Right cardiac atrium (tissue), 5 donors: ENCODE measurements at regions not wholly inside any gene's neighbourhood (a gene's known extent, or its start where the extent isn't known, plus 50 kb on each side); places are given as distances from the start of the nearest gene placed in this dataset.

Experiments
- ATAC-seq, 2 donors: fragments of 200-7000 bp; cut with Tn5 transposase; one replicate each; pipeline versions ENCODE4 v1.8.0 to v1.9.1; 2020; ENCODE audit warnings: moderate library complexity in 2 of 2, mild to moderate bottlenecking in 1 of 2
- DNase-seq, 3 donors: peaks; one replicate each; pipeline ENCODE4 v3.0.0-alpha.2; 2020
- H3K27ac ChIP-seq: one replicate; pipeline ENCODE4 v1.5.1; 2013; ENCODE audit warnings: mild to moderate bottlenecking, low read length, control low read depth, moderate library complexity
- H3K27me3 ChIP-seq: one replicate; pipeline ENCODE4 v1.6.1; 2013; ENCODE audit not compliant: control insufficient read depth, insufficient read depth
- H3K4me1 ChIP-seq: one replicate; pipeline ENCODE4 v1.6.1; 2013; ENCODE audit warnings: low read length; ENCODE audit not compliant: control insufficient read depth, insufficient read depth
- H3K4me3 ChIP-seq: one replicate; pipeline ENCODE4 v1.5.1; 2013; ENCODE audit warnings: low read length, control low read depth
- H3K9me3 ChIP-seq: one replicate; pipeline ENCODE4 v1.6.1; 2013; ENCODE audit warnings: low read length; ENCODE audit not compliant: control insufficient read depth
- WGBS: extraction: QIAGEN DNeasy Blood & Tissue Kit; methylation state at CpG from one replicate; pipeline ENCODE4 v1.1.7; 2013; 5-methylcytosine and 5-hydroxymethylcytosine counted together
- intact Hi-C, 4 donors: fragments of 100-400 bp; cut with DNase I; formaldehyde crosslinking; loops; one replicate each; pipeline versions ENCODE4 v1.11.0 to v1.14.0; 2022 to 2023
- donor health status: healthy with polysubstance abuse.
- donor health status: DM: no; HTN: yes; CAD: no.
- donor health status: DM: no; HTN: no; CAD: no.
- donor health status: DM: no; HTN: yes; CAD: no; lungs with severe emphysema.
- donor health status: DM: yes; HTN: yes; CAD: no.

GRCh38 chr3:31227131-31227562 is 305.6 kb upstream of the STT3B start:
- H3K9me3 ChIP-seq = no peaks in the 10 kb centered on the region
- ATAC-seq (no peak), DNase-seq (no peak)
- intact Hi-C loops = no loop called here
- WGBS = 72% methylated on average over 3 of the region's 3 CpGs
- H3K27ac ChIP-seq = no peak overlapping the region
- no peaks in the 10 kb centered on the region for H3K27me3 ChIP-seq
- H3K4me3 ChIP-seq = no peak overlapping the region
- H3K4me1 ChIP-seq = no peaks in the 10 kb centered on the region

DNA sequence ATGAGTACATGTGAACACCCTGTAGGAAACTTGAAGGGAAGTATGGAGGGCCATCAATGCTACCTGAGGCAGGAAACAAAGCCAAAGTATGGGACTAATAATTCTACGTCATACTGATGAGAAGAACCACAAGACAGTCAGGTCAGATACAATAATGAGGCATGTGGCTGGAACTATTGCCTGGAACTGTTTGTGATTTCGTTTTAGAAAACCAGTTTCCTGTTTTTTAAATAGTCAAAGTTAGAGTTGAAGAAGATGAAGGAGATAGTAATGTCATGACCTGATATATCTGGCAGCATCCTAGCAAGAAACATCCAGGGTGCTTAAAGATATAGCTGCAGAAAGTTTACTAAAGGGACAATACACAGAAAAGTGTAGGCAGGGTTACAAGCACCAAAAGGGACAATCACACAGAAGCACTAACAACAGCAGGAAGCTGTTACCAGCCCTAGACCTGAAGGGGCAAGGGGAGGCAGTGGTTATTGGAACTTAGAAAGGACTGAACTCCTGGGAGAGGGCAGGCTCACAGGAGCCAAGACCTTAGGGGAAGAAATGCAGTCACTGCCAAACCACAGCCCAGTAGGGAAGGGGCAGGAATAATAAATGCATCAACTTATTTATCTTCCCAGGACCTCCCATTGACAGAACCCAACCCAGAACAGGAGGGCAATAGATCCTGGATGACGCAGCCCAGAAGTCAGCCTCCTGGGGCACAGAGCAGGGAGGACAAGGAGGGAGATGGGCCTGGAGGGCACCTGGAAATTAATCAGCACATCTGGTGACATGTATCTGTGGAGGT is 302.1 kb upstream of the STT3B start:
- DNase-seq = no peak
- Histone ChIP-seq H3K27ac (no peak overlapping the region), H3K9me3 (no peaks in the 10 kb centered on the region), H3K4me3 (no peak overlapping the region), H3K27me3 (no peaks in the 10 kb centered on the region), H3K4me1 (no peaks in the 10 kb centered on the region)
- WGBS = 66% methylated on average over 3 of the region's 3 CpGs
- no peak for ATAC-seq
- intact Hi-C loops = no loop called here

DNA sequence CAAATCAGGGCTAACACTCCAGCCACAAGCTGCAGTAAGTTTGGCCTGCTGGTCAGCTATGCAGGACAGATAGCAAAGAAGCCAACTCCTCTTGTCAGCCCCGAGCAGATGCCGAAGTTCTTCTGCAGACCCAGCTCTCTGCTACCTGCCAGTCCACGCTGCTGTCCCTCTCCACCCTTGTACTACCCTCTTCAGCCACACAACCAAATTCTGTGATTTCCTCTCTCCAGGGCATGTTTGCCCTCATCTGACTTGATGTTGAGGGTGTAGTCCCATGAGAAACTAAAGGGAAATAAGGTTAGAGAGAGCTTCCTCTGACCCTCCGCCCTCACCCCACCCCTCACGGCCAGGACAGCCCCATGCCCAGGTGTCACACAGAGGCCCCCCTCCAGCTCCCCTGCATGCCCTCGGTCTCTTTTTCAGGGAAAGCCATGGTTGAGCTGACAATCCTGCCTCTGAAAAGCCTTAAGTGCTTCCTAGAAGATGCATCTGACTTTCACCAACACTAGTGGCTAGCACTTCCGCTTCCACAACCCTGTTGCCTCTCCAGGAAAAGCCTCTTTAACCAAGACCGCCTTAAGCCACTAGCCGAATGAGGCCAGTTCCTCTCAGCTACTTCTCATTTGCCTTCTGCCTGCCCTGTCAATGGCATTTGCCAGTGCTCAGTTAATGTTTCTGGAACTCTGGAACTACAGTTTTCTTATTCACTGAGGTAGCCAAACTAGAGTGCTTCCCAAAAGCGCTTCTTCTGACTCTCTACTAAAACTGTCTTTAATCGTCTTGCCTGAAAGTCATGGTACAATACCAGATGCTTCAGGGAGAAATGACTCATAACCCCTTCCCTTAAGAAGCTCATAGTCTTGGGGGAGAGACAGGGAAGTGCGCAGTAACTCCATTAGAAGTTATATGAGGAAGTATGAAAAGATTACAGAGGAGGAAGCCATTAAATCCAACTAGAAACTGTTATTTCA is 300.4 kb upstream of the STT3B start:
- Histone ChIP-seq H3K9me3 (no peaks in the 10 kb centered on the region), H3K27ac (no peak overlapping the region), H3K4me3 (no peak overlapping the region), H3K27me3 (no peaks in the 10 kb centered on the region), H3K4me1 (no peaks in the 10 kb centered on the region)
- WGBS = 77% methylated on average over 12 of the region's 12 CpGs
- no peak for DNase-seq
- intact Hi-C loops = no loop called here
- ATAC-seq = peak in 1 of 2 donors; percentile 45

GRCh38 chr3:31234145-31234544 is 298.6 kb upstream of the STT3B start:
- no peak overlapping the region for H3K4me3 ChIP-seq
- no peak overlapping the region for H3K27ac ChIP-seq
- WGBS = 78% methylated on average over 6 of the region's 6 CpGs
- ATAC-seq (no peak), DNase-seq (no peak)
- intact Hi-C loops = no loop called here
- H3K27me3 ChIP-seq = no peaks in the 10 kb centered on the region
- H3K4me1 ChIP-seq = no peaks in the 10 kb centered on the region
- no peaks in the 10 kb centered on the region for H3K9me3 ChIP-seq

GRCh38 chr3:31235062-31235700 is 297.5 kb upstream of the STT3B start:
- intact Hi-C loops = no loop called here
- no peaks in the 10 kb centered on the region for H3K27me3 ChIP-seq
- WGBS = 80% methylated on average over 3 of the region's 3 CpGs

GRCh38 chr3:31237887-31238286 is 294.8 kb upstream of the STT3B start:
- 39% methylated on average over 4 of the region's 4 CpGs for WGBS
- DNase-seq = no peak
- intact Hi-C loops = no loop called here

More at GRCh38 chr3:31235062-31235700, 297.5 kb upstream of the STT3B start:
- DNase-seq = no peak
- ATAC-seq = no peak
- Histone ChIP-seq H3K27ac (no peak overlapping the region), H3K4me1 (no peaks in the 10 kb centered on the region), H3K9me3 (no peaks in the 10 kb centered on the region), H3K4me3 (no peak overlapping the region)

GRCh38 chr3:31240013-31240412 is 292.7 kb upstream of the STT3B start:
- WGBS = 88% methylated on average over 5 of the region's 5 CpGs
- Histone ChIP-seq H3K27ac (no peak overlapping the region), H3K4me1 (no peaks in the 10 kb centered on the region), H3K27me3 (no peaks in the 10 kb centered on the region), H3K9me3 (no peaks in the 10 kb centered on the region), H3K4me3 (no peak overlapping the region)
- ATAC-seq (no peak), DNase-seq (no peak)
- intact Hi-C loops = no loop called here

More at GRCh38 chr3:31237887-31238286, 294.8 kb upstream of the STT3B start:
- Histone ChIP-seq H3K27ac (no peak overlapping the region), H3K9me3 (no peaks in the 10 kb centered on the region), H3K4me3 (no peak overlapping the region), H3K27me3 (no peaks in the 10 kb centered on the region), H3K4me1 (no peaks in the 10 kb centered on the region)
- ATAC-seq = no peak

- Histone ChIP-seq H3K27ac (no peak overlapping the region), H3K4me1 (no peaks in the 10 kb centered on the region), H3K9me3 (no peaks in the 10 kb centered on the region), H3K27me3 (no peaks in the 10 kb centered on the region), H3K4me3 (no peak overlapping the region)
- 70% methylated on average over 1 of the region's 1 CpG for WGBS
- intact Hi-C loops = no loop called here
- no peak for DNase-seq
- ATAC-seq = no peak
Observed at GRCh38 chr3:31240466-31240865, 292.3 kb upstream of the STT3B start.

- 81% methylated on average over 1 of the region's 1 CpG for WGBS
- Histone ChIP-seq H3K27ac (no peak overlapping the region), H3K4me1 (no peaks in the 10 kb centered on the region), H3K27me3 (no peaks in the 10 kb centered on the region), H3K4me3 (no peak overlapping the region), H3K9me3 (no peaks in the 10 kb centered on the region)
- ATAC-seq (no peak), DNase-seq (no peak)
- intact Hi-C loops = no loop called here
Observed at GRCh38 chr3:31240874-31241273, 291.9 kb upstream of the STT3B start.

DNA sequence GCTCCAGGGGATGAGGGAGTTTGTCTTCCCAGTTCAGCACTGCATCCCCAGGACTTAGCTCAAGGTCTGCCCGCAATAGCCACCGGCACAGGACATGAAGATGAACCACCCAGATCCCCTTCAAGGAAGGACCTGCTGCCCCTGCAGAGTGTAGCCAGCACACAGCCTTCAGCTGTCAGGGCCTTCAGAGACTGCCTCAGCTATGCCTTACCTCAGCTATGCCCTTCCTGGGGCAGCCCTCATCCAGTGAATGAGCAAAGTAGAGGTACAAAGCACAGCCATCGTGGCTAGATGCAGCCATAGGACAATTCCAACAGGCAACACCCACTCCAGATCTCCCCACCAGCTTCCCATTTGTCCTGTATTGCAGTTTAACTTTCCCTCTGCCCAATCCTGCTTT is 291.2 kb upstream of the STT3B start:
- H3K4me1 ChIP-seq = no peaks in the 10 kb centered on the region
- no peaks in the 10 kb centered on the region for H3K9me3 ChIP-seq
- DNase-seq = no peak
- 94% methylated on average over 3 of the region's 3 CpGs for WGBS
- H3K27me3 ChIP-seq = no peaks in the 10 kb centered on the region
- intact Hi-C loops = no loop called here
- no peak for ATAC-seq
- H3K4me3 ChIP-seq = no peak overlapping the region
- no peak overlapping the region for H3K27ac ChIP-seq
